ENCODE measurements at regions not wholly inside any gene's neighbourhood (a gene's known extent, or its start where the extent isn't known, plus 50 kb on each side); places are given as distances from the start of the nearest gene placed in this dataset.

DNA sequence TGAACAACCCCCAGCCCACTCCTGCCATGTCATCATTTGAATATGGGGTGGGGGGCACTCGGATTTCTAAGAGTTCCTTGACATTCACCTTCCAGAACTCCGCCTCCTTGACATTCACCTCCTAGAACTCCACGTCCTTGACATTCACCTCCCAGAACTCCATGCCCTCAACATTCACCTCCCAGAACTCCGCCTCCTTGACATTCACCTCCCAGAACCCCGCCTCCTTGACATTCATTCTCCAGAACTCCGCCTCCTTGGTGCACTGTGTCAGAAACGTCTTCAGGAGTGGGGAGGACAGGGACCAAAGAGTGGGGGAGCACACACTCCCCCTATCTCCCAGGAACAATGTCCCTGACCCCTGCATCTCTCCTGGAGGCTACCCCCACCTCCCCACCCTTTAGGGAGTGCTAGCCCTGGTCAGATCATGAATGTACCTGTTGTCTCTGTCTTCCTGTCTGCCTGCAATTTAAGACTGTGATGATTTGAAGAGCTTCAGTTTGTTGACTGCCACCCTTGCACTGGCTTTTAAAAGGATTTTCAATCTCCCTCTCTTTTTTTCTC is 110.1 kb downstream of the NPTX2 start:
- Histone ChIP-seq H3K4me2 (ENCODE audit: low read depth, low read length, poor library complexity, severe bottlenecking) (no peak overlapping the region), H3K9me2 (replicated peaks; ENCODE audit: insufficient read depth, low read length) (no peaks in the 10 kb centered on the region), H3K4me3 (ENCODE audit: insufficient read depth, low read length, poor library complexity, severe bottlenecking) (no peak overlapping the region), H3K9ac (ENCODE audit: low read length) (no peak overlapping the region), H3F3A (ENCODE audit: insufficient read depth) (no peaks in the 10 kb centered on the region), H3K79me2 (ENCODE audit: insufficient read depth, low read length) (no peaks in the 10 kb centered on the region), H3K9me3 (ENCODE audit: insufficient read depth, low read length) (no peaks in the 10 kb centered on the region), H4K20me1 (ENCODE audit: low read depth, low read length) (no peaks in the 10 kb centered on the region), H3K27me3 (ENCODE audit: low read length) (no peaks in the 10 kb centered on the region), H2AFZ (ENCODE audit: low read depth, low read length, severe bottlenecking) (no peak overlapping the region), H3K27ac (ENCODE audit: low read depth, low read length) (no peak overlapping the region), H3K36me3 (ENCODE audit: low read length) (no peaks in the 10 kb centered on the region)
- TF ChIP-seq EZH2phosphoT487 (conservative IDR thresholded peaks at IDR 0.05; ENCODE audit: low read length) = no peak
- TF ChIP-seq, protein P1, sequence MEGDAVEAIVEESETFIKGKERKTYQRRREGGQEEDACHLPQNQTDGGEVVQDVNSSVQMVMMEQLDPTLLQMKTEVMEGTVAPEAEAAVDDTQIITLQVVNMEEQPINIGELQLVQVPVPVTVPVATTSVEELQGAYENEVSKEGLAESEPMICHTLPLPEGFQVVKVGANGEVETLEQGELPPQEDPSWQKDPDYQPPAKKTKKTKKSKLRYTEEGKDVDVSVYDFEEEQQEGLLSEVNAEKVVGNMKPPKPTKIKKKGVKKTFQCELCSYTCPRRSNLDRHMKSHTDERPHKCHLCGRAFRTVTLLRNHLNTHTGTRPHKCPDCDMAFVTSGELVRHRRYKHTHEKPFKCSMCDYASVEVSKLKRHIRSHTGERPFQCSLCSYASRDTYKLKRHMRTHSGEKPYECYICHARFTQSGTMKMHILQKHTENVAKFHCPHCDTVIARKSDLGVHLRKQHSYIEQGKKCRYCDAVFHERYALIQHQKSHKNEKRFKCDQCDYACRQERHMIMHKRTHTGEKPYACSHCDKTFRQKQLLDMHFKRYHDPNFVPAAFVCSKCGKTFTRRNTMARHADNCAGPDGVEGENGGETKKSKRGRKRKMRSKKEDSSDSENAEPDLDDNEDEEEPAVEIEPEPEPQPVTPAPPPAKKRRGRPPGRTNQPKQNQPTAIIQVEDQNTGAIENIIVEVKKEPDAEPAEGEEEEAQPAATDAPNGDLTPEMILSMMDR (IDR thresholded peaks at IDR 0.05; ENCODE audit: insufficient read depth, low read length, poor library complexity, severe bottlenecking) = no peak

DNA sequence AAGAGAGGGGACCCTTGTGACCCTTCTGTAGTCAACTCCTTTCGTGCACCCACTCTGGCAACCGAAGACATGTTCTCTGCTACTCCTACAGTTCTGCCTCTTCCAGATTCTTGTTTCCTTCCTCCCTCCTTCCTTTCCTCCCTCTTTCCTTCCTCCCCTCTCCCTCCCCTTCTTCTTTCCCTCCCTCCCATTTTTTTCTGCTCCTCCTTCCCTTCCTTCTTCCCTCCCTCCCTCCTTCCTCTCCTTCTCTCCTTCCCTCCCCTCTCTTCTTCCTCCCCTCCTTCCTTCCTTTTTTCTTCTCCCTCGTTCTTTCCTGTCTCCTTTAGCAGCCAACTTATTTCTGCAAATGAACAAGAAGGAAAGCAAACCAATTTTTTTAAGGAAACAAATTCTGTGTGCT is 111.5 kb downstream of the NPTX2 start:
- H3K9ac ChIP-seq (ENCODE audit: low read length) = no peak overlapping the region
- H4K20me1 ChIP-seq (ENCODE audit: low read depth, low read length) = no peaks in the 10 kb centered on the region
- no peaks in the 10 kb centered on the region for H3K9me3 ChIP-seq (ENCODE audit: insufficient read depth, low read length)
- no peak overlapping the region for H3K27ac ChIP-seq (ENCODE audit: low read depth, low read length)
- H3F3A ChIP-seq (ENCODE audit: insufficient read depth) = no peaks in the 10 kb centered on the region
- TF ChIP-seq, protein P1 (IDR thresholded peaks at IDR 0.05; ENCODE audit: insufficient read depth, low read length, poor library complexity, severe bottlenecking) = no peak
- TF ChIP-seq EZH2phosphoT487 (conservative IDR thresholded peaks at IDR 0.05; ENCODE audit: low read length) = no peak
- no peak overlapping the region for H2AFZ ChIP-seq (ENCODE audit: low read depth, low read length, severe bottlenecking)
- no peaks in the 10 kb centered on the region for H3K36me3 ChIP-seq (ENCODE audit: low read length)
- H3K79me2 ChIP-seq (ENCODE audit: insufficient read depth, low read length) = no peaks in the 10 kb centered on the region
- no peaks in the 10 kb centered on the region for H3K9me2 ChIP-seq (replicated peaks; ENCODE audit: insufficient read depth, low read length)
- no peak overlapping the region for H3K4me3 ChIP-seq (ENCODE audit: insufficient read depth, low read length, poor library complexity, severe bottlenecking)
- no peaks in the 10 kb centered on the region for H3K27me3 ChIP-seq (ENCODE audit: low read length)
- H3K4me2 ChIP-seq (ENCODE audit: low read depth, low read length, poor library complexity, severe bottlenecking) = no peak overlapping the region

DNA sequence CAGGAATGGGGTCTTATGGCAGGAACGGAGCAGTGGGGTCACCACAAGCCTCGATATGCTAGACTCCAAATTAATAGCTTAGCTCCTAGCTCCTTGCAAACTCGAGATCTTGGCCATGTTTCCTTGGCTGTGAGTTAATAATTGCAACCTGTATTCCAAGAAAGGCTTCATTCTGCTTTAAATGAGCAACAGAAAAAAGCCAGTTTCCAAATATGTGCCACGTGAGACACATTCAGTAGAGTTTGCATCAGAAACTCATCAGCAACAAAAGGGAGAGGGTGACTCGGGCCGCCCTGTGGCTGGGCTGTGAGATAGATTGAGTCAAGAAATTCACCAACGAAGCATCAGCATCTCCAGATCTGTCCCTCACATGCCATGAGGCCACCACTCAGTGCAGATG is 112.0 kb downstream of the NPTX2 start:
- no peaks in the 10 kb centered on the region for H3K9me2 ChIP-seq (replicated peaks; ENCODE audit: insufficient read depth, low read length)
- no peaks in the 10 kb centered on the region for H3K27me3 ChIP-seq (ENCODE audit: low read length)
- no peaks in the 10 kb centered on the region for H3K9me3 ChIP-seq (ENCODE audit: insufficient read depth, low read length)
- no peaks in the 10 kb centered on the region for H3K79me2 ChIP-seq (ENCODE audit: insufficient read depth, low read length)
- H3K4me3 ChIP-seq (ENCODE audit: insufficient read depth, low read length, poor library complexity, severe bottlenecking) = no peak overlapping the region
- no peak overlapping the region for H3K27ac ChIP-seq (ENCODE audit: low read depth, low read length)
- no peak overlapping the region for H2AFZ ChIP-seq (ENCODE audit: low read depth, low read length, severe bottlenecking)
- H4K20me1 ChIP-seq (ENCODE audit: low read depth, low read length) = no peaks in the 10 kb centered on the region
- H3K36me3 ChIP-seq (ENCODE audit: low read length) = no peaks in the 10 kb centered on the region
- H3K4me2 ChIP-seq (ENCODE audit: low read depth, low read length, poor library complexity, severe bottlenecking) = no peak overlapping the region
- H3F3A ChIP-seq (ENCODE audit: insufficient read depth) = no peaks in the 10 kb centered on the region
- TF ChIP-seq, protein P1 (IDR thresholded peaks at IDR 0.05; ENCODE audit: insufficient read depth, low read length, poor library complexity, severe bottlenecking) = no peak
- H3K9ac ChIP-seq (ENCODE audit: low read length) = no peak overlapping the region

All from SU-DHL-6 (cell line).